GM18873 (cell line): ENCODE measurements at regions not wholly inside any gene's neighbourhood (a gene's known extent, or its start where the extent isn't known, plus 50 kb on each side); places are given as distances from the start of the nearest gene placed in this dataset.

ENCODE experiments used
- ATAC-seq: cut with Tn5 transposase; IDR thresholded peaks from one replicate; pipeline ENCODE4 v1.9.1; 2021; ENCODE audit warnings: mild to moderate bottlenecking, moderate library complexity, moderate number of reproducible peaks; ENCODE audit not compliant: unreplicated experiment, low FRiP score

- no peak for ATAC-seq
Measured at GRCh38 chr10:111698711-111699110, 484.9 kb downstream of the GPAM start.

DNA sequence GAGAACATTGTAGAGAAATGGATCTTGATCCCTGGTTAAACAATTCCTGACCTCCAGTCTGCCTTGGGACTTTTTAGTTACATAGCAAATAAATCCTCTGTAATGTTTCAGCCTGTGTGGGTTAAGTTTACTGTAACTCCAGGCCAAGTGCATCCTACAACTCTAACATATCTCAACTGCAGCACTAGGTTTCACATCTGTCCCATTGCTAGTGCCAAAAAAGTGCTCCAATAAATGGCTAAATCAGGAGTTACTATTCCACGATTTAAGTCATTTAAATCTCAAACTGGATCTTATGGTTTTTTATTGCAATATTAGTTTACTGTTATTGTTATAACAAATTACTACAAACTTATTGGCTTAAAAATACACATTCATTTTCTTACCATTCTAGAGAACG, 479.6 kb downstream of the GPAM start:
- no peak for ATAC-seq

- no peak for ATAC-seq
Measured at GRCh38 chr10:111705021-111705420, 478.5 kb downstream of the GPAM start.

DNA sequence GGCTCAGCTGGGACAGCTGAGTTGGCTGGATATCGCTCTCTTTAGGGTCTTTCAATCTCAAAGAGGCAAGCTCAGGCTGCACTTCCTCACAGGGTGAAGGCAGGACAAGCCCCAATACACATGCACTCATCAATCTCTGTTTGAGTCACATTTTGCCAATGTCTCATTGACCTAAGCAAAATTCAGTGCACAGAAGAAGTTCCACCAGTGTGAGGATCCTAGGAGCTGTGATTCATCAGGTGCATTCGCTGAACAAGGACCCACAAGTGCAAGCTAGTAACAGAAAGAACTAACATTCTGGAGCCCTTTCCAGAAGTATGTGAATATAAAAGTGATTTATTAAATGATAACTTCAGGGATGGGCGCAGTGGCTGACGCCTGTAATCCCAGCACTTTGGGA, 477.2 kb downstream of the GPAM start:
- no peak for ATAC-seq

GRCh38 chr10:111707076-111707475, 476.5 kb downstream of the GPAM start:
- no peak for ATAC-seq

DNA sequence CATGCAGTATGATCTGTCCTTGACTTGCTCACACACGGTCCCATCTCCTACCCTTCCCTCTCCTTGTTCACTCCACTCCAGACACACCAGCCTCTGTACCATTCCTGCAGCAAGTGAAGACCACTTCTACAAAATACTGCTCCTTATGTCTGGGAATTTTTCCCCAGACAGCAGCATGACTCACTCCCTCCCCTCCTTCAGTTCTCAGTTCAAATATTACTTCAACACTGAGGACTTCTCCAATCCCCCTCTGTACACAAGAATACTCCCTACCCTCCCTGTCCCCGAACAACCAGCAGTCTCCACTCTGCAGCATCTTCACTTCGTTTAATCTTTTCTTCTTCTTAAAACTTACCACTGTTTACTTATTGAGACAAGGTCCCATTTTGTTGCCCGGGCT, 474.0 kb downstream of the GPAM start:
- ATAC-seq = no peak

DNA sequence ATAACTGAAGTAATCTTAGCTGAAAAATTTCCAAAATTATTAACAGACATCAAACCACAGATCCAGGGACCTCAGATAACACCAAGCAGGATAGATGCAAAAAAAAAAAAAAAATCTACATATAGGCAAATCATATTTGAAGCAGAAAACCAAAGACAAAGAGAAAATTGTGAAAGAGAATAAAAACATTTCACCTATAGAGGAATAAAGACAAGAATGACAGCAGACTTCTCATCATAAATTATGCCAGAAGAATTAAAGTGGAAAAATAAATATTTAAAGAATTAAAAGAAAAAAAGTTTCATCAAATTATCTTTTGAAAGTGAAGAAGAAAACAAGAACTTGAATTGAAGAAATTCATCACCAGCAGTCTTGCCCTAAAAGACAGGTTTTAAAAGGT, 467.5 kb downstream of the GPAM start:
- ATAC-seq = no peak

DNA sequence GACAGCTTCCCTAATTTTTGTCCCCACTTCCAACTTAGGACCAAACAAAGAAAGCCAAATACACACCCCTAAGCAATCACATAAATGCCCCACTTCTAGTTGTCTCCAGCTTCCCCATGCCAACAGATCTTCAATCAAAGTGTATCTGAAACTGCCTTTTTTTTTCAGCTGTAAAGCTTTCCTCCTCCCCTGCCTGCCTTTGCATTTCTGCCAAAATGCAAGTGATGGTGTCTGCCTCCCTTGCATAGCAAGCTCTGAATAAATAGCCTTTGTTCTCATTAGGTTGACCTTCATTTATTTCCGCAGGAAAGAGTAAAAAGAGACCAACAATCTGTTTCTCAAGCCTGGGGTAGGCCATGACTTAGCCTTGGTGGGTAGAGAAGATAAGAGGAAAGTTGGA, 459.4 kb downstream of the GPAM start:
- no peak for ATAC-seq

DNA sequence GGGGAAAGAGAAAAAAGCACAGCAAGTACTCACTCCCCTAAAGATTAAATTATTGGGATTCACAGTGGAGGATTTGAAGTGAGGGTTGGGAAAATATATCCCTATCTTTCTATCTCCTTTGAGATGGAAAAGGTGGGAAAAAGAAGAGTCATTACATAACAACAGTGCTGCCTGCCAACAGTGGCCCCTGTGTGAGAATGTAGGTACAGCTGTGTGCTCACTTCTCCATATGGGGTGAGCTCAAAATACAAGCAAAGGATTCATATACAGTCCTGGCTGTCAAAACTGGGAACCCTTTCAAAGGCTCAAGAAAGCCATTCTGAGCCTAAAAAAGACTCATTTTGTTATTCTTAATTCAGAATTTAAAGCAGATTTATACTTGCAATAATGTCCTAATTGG, 458.5 kb downstream of the GPAM start:
- ATAC-seq = no peak

DNA sequence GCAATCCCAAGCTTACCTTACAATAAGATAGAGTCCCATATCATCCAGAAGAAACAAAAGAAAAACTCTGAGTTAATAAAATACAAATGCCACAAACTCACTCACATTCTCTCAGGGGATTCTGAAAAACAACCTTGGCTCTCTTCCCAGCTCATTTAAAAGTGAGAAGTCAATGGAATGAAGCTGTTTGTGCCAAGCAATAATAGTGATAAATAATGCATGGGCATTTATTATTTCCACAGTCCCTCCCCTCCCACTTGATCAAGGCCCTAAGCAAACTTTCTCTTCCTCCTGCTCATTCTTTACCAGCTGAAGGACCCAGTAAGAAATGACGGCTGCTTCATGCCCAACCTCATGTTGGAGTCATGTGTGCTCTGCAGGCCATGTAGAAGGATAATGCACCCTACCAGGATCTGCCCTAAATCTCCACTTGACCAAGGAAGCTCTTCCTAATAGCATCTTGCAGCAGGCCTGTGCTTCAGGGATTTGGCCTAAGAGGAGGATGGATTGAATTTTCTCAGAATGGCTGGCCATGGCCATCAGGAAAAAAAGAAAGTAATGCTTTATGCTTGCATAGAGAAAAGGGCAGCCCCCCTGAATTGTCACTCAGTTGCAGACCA, 451.3 kb downstream of the GPAM start:
- ATAC-seq = no peak

DNA sequence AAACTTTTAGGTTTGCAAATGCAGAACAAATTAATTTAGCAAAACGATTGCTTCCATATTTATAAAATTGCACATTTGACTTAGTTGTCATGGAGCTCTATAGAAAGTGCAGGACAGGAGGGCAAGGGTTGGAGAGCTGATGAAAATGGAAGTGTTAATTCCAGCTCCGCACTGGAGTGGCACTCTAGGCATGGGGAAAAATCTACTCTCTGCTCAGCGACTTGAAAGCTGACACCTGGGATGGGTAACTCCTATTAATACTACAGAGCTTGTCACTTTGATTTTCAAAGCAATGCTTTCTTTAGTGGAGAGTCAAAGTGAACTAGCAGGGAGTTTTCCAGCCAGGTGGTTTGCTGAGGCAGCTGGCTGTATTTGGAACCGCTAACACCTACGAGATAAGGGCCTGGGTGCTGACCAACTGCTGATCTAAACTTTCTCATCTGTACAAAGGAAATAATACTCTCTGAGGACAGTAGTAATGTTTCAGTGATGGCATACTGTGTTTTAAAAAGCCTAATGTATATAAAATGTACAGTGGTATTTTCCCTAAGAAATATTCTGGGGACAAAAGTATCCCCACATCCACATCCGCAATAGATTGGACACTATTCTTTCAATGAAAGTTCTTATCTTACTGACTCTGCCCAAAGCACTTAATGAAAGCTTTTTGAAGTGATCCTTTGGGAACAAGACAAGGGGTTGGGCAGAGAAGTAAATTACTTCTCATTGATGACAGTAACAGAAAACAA, 444.3 kb downstream of the GPAM start:
- ATAC-seq = no peak

DNA sequence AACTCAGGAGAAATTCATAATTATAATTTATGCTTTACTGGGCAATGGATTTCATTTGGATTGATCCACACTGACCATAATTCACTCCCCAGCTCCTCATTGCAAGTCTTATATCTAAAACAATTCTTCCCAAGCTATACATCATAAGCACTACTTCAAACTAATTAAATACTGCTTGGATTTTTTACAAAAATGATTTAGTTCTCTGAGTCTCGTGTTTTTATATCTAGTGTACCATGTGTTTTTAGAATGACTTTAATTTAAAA, 443.8 kb downstream of the GPAM start:
- no peak for ATAC-seq

DNA sequence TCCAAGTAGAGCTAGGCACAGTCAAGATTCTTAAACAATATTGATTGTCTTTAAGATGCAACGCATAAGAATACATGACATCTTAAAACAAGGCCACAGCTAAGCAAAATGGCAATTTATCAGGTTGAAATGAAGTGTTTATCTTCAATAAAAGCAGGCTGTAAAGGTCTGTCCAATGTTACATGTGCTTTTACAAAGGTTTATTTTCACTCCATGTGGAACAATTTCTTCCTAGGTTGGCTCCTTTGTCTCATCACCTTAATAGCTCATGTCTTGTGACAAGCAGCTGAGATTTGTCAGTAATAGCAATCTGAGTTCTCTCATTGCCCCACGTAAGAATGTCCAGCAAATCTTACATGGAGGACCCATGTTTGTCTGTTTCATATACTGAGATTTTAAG, 437.6 kb downstream of the GPAM start:
- no peak for ATAC-seq

GRCh38 chr10:111747751-111748150, 435.8 kb downstream of the GPAM start:
- ATAC-seq = no peak

DNA sequence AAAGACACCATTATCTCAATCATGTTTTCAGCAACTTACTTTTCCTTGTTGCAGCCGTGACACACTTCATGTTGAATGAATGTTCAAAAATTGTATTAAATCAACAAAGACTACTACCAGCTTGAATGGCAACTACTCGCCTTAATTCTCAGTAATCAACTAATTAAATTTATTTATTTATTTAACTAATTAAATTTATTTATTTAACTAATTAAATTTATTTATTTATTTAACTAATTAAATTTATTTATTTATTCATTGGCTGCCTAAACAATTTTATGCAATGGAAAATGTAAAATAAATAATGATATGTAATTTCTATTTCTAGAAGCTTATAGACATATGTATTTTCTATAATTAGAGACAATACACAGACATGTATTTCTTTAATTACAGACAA, 435.4 kb downstream of the GPAM start:
- ATAC-seq = no peak

DNA sequence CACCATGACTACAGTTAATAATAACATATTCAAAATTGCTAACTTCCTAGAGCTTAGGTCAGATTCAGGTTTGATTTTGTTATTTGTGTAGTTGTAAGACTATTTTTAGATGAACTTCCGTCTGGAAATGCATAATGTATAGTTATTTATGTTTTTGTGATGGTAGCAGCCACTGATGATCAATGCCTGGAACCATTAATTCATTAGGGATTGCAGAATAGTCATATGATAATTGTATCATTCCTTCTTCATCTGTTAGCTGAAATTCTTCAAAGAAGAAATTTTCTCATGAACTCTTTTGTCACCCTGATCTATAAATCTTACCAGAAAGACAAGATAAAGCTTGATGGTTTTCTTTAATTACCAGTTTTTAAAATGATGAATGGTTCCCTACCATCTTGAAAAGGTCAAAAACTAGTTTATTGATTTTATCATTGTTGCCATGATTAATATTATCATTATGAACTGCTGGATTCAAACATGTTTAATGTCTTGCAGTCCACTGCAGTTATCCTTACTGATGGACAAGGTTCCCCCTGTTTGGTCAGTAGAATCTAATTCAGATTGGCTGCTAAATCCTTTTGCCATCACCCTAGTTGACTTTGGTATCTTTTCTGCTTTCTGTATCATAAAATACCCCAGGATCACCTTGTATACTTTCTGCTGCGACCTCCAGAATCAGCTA, 433.3 kb downstream of the GPAM start:
- no peak for ATAC-seq

GRCh38 chr10:111756217-111757061, 427.1 kb downstream of the GPAM start:
- no peak for ATAC-seq

DNA sequence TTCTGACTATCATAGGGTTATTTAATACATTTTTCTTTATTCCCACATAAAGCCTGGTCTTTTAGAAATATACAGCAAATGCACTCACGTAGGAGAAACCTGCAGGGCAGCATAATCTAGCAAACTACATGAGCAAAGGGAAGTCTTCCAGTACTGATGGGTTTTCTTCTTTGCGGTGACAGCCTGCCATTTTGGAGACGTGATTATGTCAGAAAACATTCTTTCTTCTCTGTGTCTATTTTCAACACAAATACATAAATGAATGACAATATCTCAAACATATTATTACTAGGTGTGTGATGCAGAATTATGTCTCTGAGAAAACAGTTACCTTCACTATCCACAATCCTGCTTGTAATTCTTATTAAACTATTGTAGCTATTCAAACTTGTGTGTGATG, 425.0 kb downstream of the GPAM start:
- ATAC-seq = no peak

- no peak for ATAC-seq
Measured at GRCh38 chr10:111762114-111762513, 421.5 kb downstream of the GPAM start.

GRCh38 chr10:111765216-111765615, 418.3 kb downstream of the GPAM start:
- no peak for ATAC-seq

- no peak for ATAC-seq
Measured at GRCh38 chr10:111766464-111766863, 417.1 kb downstream of the GPAM start.
